ENCODE measurements at regions not wholly inside any gene's neighbourhood (a gene's known extent, or its start where the extent isn't known, plus 50 kb on each side); places are given as distances from the start of the nearest gene placed in this dataset.
"Not testable (repeated sequence)": the region's sequence is repeated elsewhere in the genome, so short reads cannot be mapped to it uniquely, and the experiment has no call there.

- Histone ChIP-seq H3K9me3 (ENCODE audit: control insufficient read depth, low read depth, low read length) (no peaks in the 10 kb centered on the region), H3K27me3 (ENCODE audit: control insufficient read depth, insufficient read depth, low read length) (no peaks in the 10 kb centered on the region), H3K27ac (ENCODE audit: low read length) (no peak overlapping the region), H3K36me3 (ENCODE audit: control insufficient read depth, insufficient read depth, low read length) (no peaks in the 10 kb centered on the region), H3K4me1 (ENCODE audit: control insufficient read depth, insufficient read depth, low read length) (peaks cover 6% of the 10 kb centered on the region), H3K4me3 (ENCODE audit: low read length) (no peak overlapping the region)
- DNase-seq = peak; percentile 42 to 68
- WGBS (ENCODE audit: insufficient coverage, low lambda C conversion rate) = 20% methylated on average over 3 of the region's 4 CpGs
These were observed 75.7 kb upstream of the SNX9 start for GRCh38 chr6:157747370-157747769.

- Histone ChIP-seq H3K9me3 (ENCODE audit: control insufficient read depth, low read depth, low read length) (peaks cover 4% of the 10 kb centered on the region), H3K27me3 (ENCODE audit: control insufficient read depth, insufficient read depth, low read length) (no peaks in the 10 kb centered on the region), H3K36me3 (ENCODE audit: control insufficient read depth, insufficient read depth, low read length) (no peaks in the 10 kb centered on the region), H3K4me1 (ENCODE audit: control insufficient read depth, insufficient read depth, low read length) (peaks cover 6% of the 10 kb centered on the region), H3K4me3 (ENCODE audit: low read length) (no peak overlapping the region), H3K27ac (ENCODE audit: low read length) (no peak overlapping the region)
- WGBS (ENCODE audit: insufficient coverage, low lambda C conversion rate) = no CpG with 5 or more reads among the region's 2 CpGs
- DNase-seq = no peak
These were observed 74.0 kb upstream of the SNX9 start for GRCh38 chr6:157748839-157749571.

- H3K9me3 ChIP-seq (ENCODE audit: control insufficient read depth, low read depth, low read length); DNase-seq; H3K36me3 ChIP-seq (ENCODE audit: control insufficient read depth, insufficient read depth, low read length); H3K27ac ChIP-seq (ENCODE audit: low read length); H3K4me3 ChIP-seq (ENCODE audit: low read length); H3K27me3 ChIP-seq (ENCODE audit: control insufficient read depth, insufficient read depth, low read length): not testable (repeated sequence)
- peaks cover 10% of the 10 kb centered on the region for H3K4me1 ChIP-seq (ENCODE audit: control insufficient read depth, insufficient read depth, low read length)
- 100% methylated on average over 2 of the region's 3 CpGs for WGBS (ENCODE audit: insufficient coverage, low lambda C conversion rate)
These were observed 72.1 kb upstream of the SNX9 start for GRCh38 chr6:157750973-157751372.

DNA sequence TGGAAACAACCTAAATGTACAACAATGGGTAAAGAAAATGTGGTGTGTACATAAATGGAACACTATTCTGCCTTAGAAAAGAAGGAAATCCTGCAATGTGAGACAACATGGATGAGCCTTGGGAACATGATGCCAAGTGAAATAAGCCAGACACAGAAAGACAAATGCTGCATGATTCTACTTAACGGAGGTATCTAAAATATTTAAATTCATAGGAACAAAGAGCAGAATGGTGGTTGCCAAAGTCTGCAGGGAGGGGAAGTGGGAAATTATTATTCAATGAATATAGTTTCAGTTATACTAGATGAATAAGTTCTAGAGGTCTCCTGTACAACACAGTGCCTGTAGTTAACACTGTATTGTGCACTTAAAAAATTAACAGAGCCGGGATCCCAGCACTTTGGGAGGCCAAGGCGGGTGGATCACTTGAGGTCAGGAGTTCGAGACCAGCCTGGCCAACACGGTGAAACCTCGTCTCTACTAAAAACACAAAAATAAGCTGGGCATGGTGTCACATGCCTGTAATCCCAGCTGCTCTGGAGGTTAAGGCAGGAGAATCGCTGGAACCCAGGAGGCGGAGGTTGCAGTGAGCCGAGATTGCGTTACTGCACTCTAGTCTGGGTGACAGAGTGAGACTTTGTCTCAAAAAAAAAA is 71.4 kb upstream of the SNX9 start:
- no CpG with 5 or more reads among the region's 10 CpGs for WGBS (ENCODE audit: insufficient coverage, low lambda C conversion rate)
- no peaks in the 10 kb centered on the region for H3K36me3 ChIP-seq (ENCODE audit: control insufficient read depth, insufficient read depth, low read length)
- H3K4me3 ChIP-seq (ENCODE audit: low read length) = no peak overlapping the region
- H3K27ac ChIP-seq (ENCODE audit: low read length) = no peak overlapping the region
- H3K9me3 ChIP-seq (ENCODE audit: control insufficient read depth, low read depth, low read length) = peaks cover 4% of the 10 kb centered on the region
- H3K27me3 ChIP-seq (ENCODE audit: control insufficient read depth, insufficient read depth, low read length) = no peaks in the 10 kb centered on the region
- DNase-seq = no peak
- peaks cover 14% of the 10 kb centered on the region for H3K4me1 ChIP-seq (ENCODE audit: control insufficient read depth, insufficient read depth, low read length)

DNA sequence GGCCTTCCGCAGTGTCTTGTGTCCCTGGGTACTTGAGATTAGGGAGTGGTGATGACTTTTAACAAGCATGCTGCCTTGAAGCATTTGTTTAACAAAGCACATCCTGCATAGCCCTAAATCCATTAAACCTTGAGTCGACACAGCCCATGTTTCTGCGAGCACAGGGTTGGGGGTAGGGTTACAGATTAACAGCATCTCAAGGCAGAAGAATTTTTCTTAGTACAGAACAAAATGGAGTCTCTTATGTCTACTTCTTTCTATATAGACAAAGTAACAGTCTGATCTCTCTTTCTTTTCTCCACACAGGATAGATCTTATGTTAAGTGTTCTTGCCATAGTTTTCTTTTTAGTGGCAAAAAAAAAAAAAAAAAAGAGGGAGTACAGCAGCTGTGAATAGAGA is 70.2 kb upstream of the SNX9 start:
- H3K4me1 ChIP-seq (ENCODE audit: control insufficient read depth, insufficient read depth, low read length) = peaks cover 13% of the 10 kb centered on the region
- not testable (repeated sequence) for H3K27me3 ChIP-seq (ENCODE audit: control insufficient read depth, insufficient read depth, low read length); DNase-seq; H3K4me3 ChIP-seq (ENCODE audit: low read length); H3K36me3 ChIP-seq (ENCODE audit: control insufficient read depth, insufficient read depth, low read length); H3K27ac ChIP-seq (ENCODE audit: low read length); H3K9me3 ChIP-seq (ENCODE audit: control insufficient read depth, low read depth, low read length)
- no CpG with 5 or more reads among the region's 3 CpGs for WGBS (ENCODE audit: insufficient coverage, low lambda C conversion rate)

- DNase-seq = no peak
- H3K36me3 ChIP-seq (ENCODE audit: control insufficient read depth, insufficient read depth, low read length) = no peaks in the 10 kb centered on the region
- peaks cover 4% of the 10 kb centered on the region for H3K9me3 ChIP-seq (ENCODE audit: control insufficient read depth, low read depth, low read length)
- H3K27me3 ChIP-seq (ENCODE audit: control insufficient read depth, insufficient read depth, low read length) = no peaks in the 10 kb centered on the region
- peaks cover 13% of the 10 kb centered on the region for H3K4me1 ChIP-seq (ENCODE audit: control insufficient read depth, insufficient read depth, low read length)
- H3K4me3 ChIP-seq (ENCODE audit: low read length) = no peak overlapping the region
- WGBS (ENCODE audit: insufficient coverage, low lambda C conversion rate) = no CpG with 5 or more reads among the region's 2 CpGs
- no peak overlapping the region for H3K27ac ChIP-seq (ENCODE audit: low read length)
These were observed 69.8 kb upstream of the SNX9 start for GRCh38 chr6:157753291-157753690.

DNA sequence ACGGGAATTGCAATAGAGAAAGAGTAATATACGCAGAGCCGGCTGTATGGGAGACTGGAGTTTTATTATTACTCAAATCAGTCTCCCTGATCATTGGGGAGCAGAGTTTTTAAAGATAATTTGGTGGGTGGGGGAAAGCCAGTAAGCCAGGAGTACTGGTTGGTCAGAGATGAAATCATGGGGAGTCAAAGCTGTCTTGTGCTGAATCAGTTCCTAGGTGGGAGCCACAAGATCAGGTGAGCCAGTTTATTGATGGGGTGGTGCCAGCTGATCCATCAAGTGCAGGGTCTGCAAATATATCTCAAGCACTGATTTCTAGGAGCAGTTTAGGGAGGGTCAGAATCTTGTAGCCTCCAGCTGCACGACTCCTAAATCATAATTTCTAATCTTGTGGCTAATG is 69.2 kb upstream of the SNX9 start:
- peaks cover 13% of the 10 kb centered on the region for H3K4me1 ChIP-seq (ENCODE audit: control insufficient read depth, insufficient read depth, low read length)
- H3K27ac ChIP-seq (ENCODE audit: low read length); H3K9me3 ChIP-seq (ENCODE audit: control insufficient read depth, low read depth, low read length); H3K36me3 ChIP-seq (ENCODE audit: control insufficient read depth, insufficient read depth, low read length); DNase-seq; H3K4me3 ChIP-seq (ENCODE audit: low read length); H3K27me3 ChIP-seq (ENCODE audit: control insufficient read depth, insufficient read depth, low read length): not testable (repeated sequence)
- WGBS (ENCODE audit: insufficient coverage, low lambda C conversion rate) = no CpG with 5 or more reads among the region's 4 CpGs

DNA sequence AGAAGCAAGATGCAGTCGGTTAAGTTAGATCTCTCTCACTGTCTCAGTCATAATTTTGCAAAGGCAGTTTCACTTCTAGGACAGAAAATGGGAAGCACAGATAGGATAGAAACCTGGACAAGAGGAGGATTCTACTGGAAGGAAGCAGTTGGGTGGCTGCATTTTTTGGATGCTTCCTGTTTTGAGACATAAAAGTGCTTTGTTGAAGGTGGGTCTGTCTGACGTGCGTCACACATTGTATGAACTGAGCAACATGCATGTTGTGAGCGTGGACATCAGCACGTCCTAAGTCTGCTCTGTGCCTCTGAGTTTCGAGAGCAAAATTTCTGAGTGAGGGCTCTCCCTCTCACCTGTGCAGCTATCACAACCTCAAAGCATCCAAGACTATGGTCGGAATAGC is 68.7 kb upstream of the SNX9 start:
- no peak overlapping the region for H3K27ac ChIP-seq (ENCODE audit: low read length)
- peaks cover 4% of the 10 kb centered on the region for H3K9me3 ChIP-seq (ENCODE audit: control insufficient read depth, low read depth, low read length)
- H3K27me3 ChIP-seq (ENCODE audit: control insufficient read depth, insufficient read depth, low read length) = no peaks in the 10 kb centered on the region
- peaks cover 13% of the 10 kb centered on the region for H3K4me1 ChIP-seq (ENCODE audit: control insufficient read depth, insufficient read depth, low read length)
- DNase-seq = no peak
- H3K4me3 ChIP-seq (ENCODE audit: low read length) = no peak overlapping the region
- no peaks in the 10 kb centered on the region for H3K36me3 ChIP-seq (ENCODE audit: control insufficient read depth, insufficient read depth, low read length)
- WGBS (ENCODE audit: insufficient coverage, low lambda C conversion rate) = 100% methylated on average over 1 of the region's 7 CpGs

- 78% methylated on average over 5 of the region's 12 CpGs for WGBS (ENCODE audit: insufficient coverage, low lambda C conversion rate)
- Histone ChIP-seq H3K4me3 (ENCODE audit: low read length) (no peak overlapping the region), H3K27me3 (ENCODE audit: control insufficient read depth, insufficient read depth, low read length) (no peaks in the 10 kb centered on the region), H3K36me3 (ENCODE audit: control insufficient read depth, insufficient read depth, low read length) (no peaks in the 10 kb centered on the region), H3K9me3 (ENCODE audit: control insufficient read depth, low read depth, low read length) (peaks cover 4% of the 10 kb centered on the region), H3K4me1 (ENCODE audit: control insufficient read depth, insufficient read depth, low read length) (peaks cover 13% of the 10 kb centered on the region), H3K27ac (ENCODE audit: low read length) (peak overlapping the region; percentile 30)
- DNase-seq = peak; percentile 40 to 72
These were observed 67.9 kb upstream of the SNX9 start for GRCh38 chr6:157755032-157755745.

DNA sequence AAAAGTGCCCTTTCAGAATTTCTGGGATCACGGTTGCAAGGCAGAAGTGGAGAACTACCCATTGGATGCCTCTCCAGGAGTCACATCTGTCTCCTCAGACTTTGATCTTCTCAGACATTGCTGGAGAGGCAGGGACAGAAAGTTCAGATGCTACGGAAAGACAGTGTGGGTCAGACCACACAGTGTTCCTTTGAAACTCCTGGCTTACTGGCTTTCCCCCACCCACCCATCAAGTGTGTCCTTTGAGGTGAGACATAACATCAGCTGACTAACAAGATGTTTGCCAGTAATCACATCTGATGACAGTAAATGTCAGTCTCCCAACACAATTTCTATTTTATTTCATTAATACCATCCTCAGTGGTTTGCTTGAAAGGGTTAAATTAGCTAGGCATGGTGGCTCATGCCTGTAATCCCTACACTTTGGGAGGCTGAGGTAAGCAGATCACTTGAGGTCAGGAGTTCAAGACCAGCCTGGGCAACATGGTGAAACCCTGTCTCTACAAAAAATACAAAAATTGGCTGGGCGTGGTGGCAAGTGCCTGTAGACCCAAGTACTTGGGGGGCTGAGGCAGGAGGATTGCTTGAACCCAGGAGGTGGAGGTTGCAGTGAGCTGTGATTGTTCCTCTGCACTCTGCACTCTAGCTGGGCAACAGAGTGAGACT is 67.2 kb upstream of the SNX9 start:
- peaks cover 4% of the 10 kb centered on the region for H3K9me3 ChIP-seq (ENCODE audit: control insufficient read depth, low read depth, low read length)
- 80% methylated on average over 1 of the region's 3 CpGs for WGBS (ENCODE audit: insufficient coverage, low lambda C conversion rate)
- no peaks in the 10 kb centered on the region for H3K36me3 ChIP-seq (ENCODE audit: control insufficient read depth, insufficient read depth, low read length)
- H3K27me3 ChIP-seq (ENCODE audit: control insufficient read depth, insufficient read depth, low read length) = no peaks in the 10 kb centered on the region
- peak in 1 of 2 donors; percentile 45 for DNase-seq
- no peak overlapping the region for H3K4me3 ChIP-seq (ENCODE audit: low read length)
- peak overlapping the region; percentile 30 for H3K27ac ChIP-seq (ENCODE audit: low read length)
- H3K4me1 ChIP-seq (ENCODE audit: control insufficient read depth, insufficient read depth, low read length) = peaks cover 13% of the 10 kb centered on the region
